ENCODE measurements at regions not wholly inside any gene's neighbourhood (a gene's known extent, or its start where the extent isn't known, plus 50 kb on each side); places are given as distances from the start of the nearest gene placed in this dataset.

DNA sequence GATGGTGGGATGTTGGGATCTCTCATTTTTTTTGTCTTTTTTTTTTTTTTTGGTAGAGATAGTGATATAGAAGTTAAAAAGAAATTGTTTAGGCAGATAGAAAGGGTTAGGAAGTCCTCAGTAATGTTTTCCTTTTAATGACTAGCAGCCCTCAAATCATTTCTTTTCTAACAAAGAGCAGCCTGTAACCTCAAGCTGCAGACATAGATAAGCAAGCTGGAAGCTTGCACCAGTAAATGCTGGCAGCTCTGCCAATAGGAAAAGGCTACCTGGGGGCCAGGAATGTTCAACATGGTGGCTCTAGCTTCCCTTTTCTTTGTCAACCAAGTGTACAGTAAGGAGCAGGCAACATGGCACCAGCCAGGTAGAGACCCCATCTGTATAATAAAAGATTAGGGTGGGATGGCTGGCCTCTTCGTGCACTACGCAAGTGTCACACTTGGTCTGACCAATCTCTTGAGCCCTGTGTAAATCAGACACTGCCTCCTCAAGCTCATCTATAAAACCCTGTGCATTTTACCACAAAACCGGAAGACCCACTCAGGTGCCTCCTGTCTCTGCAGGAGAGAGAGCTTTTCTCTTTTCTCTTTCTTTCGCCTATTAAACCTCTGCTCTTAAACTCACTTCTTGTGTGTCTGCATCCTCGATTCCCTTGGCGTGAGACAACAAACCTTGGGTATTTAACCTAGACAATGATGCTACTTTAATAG, 212.9 kb downstream of the SNX10 start:
- no peak overlapping the region for H2AK5ac ChIP-seq (ENCODE audit: low read depth, low read length)
- H2BK12ac ChIP-seq (ENCODE audit: low read depth, low read length): no peak overlapping the region
- ChIA-PET CTCF (ENCODE audit: partially characterized antibody) (interaction anchor here (0.7 to 3.7 kb wide), 9 partner anchors 9 to 179 kb away, joined by 3 to 12 read pairs (median 6); no protein-coding TSS in a partner anchor), POLR2A (ENCODE audit: partially characterized antibody) (no interaction called here)
- no peak overlapping the region for H3K4me3 ChIP-seq (ENCODE audit: extremely low read depth in 1 of 4, insufficient read depth in 2 of 4, low read depth in 3 of 4, low read length in 4 of 4)
- no peak overlapping the region for H3K27ac ChIP-seq (ENCODE audit: low read depth, low read length)
- no peak overlapping the region for H4K5ac ChIP-seq (ENCODE audit: insufficient read length, low read depth, low read length)
- no peak overlapping the region for H3K14ac ChIP-seq (ENCODE audit: insufficient read length)
- H4K20me1 ChIP-seq (replicated peaks in 1 of 2; ENCODE audit: control insufficient read depth in 1 of 2, insufficient read depth in 2 of 2, low read length in 2 of 2): no peaks in the 10 kb centered on the region
- H3K23ac ChIP-seq (ENCODE audit: insufficient read length): no peak overlapping the region
- H2BK15ac ChIP-seq (ENCODE audit: low read length): no peak overlapping the region
- H3K79me2 ChIP-seq (ENCODE audit: control insufficient read depth in 1 of 2, insufficient read depth in 2 of 2, low read length in 2 of 2): no peaks in the 10 kb centered on the region
- no peaks in the 10 kb centered on the region for H3K9me3 ChIP-seq (ENCODE audit: insufficient read depth in 2 of 2, low read depth in 1 of 2, low read length in 1 of 2)
- no peak overlapping the region for H4K8ac ChIP-seq (ENCODE audit: extremely low read depth, insufficient read depth, low read length)
- H3K4me1 ChIP-seq (replicated peaks in 1 of 4; ENCODE audit: control insufficient read depth in 3 of 4, insufficient read depth in 4 of 4, low read length in 3 of 4): peaks cover 0 to 8% (median 2%) of the 10 kb centered on the region in 4 experiments; a peak in 2 of 7 replicates
- no peak overlapping the region for H2BK20ac ChIP-seq (ENCODE audit: low read length)
- H3K79me1 ChIP-seq (ENCODE audit: low read depth, low read length): no peaks in the 10 kb centered on the region
- no peak overlapping the region for H3K4ac ChIP-seq (replicated peaks; ENCODE audit: insufficient read length, low read depth, low read length)
- DNase-seq (ENCODE audit: low read depth in 1 of 2, low spot score in 2 of 2): no peak
- H3K36me3 ChIP-seq (ENCODE audit: control insufficient read depth in 2 of 4, insufficient read depth in 4 of 4, low read length in 3 of 4): no peaks in the 10 kb centered on the region
- FAIRE-seq: no peak
- no peak overlapping the region for H2BK120ac ChIP-seq (replicated peaks; ENCODE audit: low read depth, low read length)
- H4K91ac ChIP-seq (replicated peaks; ENCODE audit: insufficient read length, low read length): no peak overlapping the region
- no peak overlapping the region for H3K4me2 ChIP-seq (ENCODE audit: insufficient read depth in 1 of 2, low read depth in 2 of 2, low read length in 2 of 2)
- no peaks in the 10 kb centered on the region for H3K23me2 ChIP-seq (ENCODE audit: low read depth, low read length)
- no peaks in the 10 kb centered on the region for H3K27me3 ChIP-seq (replicated peaks in 1 of 4; ENCODE audit: control insufficient read depth in 3 of 4, extremely low read depth in 1 of 4, insufficient read depth in 3 of 4, low read length in 3 of 4)
- H3K18ac ChIP-seq (ENCODE audit: extremely low read depth, low read length): no peak overlapping the region
- no peak overlapping the region for H2AFZ ChIP-seq (ENCODE audit: low read length)
- no peak overlapping the region for H3K56ac ChIP-seq (replicated peaks; ENCODE audit: insufficient read length, low read depth, low read length)
- no peak overlapping the region for H2BK5ac ChIP-seq (ENCODE audit: low read depth, low read length)
- H3K9ac ChIP-seq (replicated peaks in 1 of 4; ENCODE audit: extremely low read depth in 1 of 4, low read depth in 3 of 4, low read length in 3 of 4): no peak overlapping the region
- 91% methylated on average over 6 of the region's 6 CpGs; no CpG with 5 or more reads in 1 of the 2 experiments for WGBS, 2 experiments (ENCODE audit: extremely low coverage in 1 of 2, insufficient coverage in 1 of 2, insufficient read length in 1 of 2, insufficient replicate concordance in 2 of 2, low coverage in 1 of 2, low lambda C conversion rate in 2 of 2, missing lambda C conversion rate in 1 of 2)
- TF ChIP-seq, protein P1, sequence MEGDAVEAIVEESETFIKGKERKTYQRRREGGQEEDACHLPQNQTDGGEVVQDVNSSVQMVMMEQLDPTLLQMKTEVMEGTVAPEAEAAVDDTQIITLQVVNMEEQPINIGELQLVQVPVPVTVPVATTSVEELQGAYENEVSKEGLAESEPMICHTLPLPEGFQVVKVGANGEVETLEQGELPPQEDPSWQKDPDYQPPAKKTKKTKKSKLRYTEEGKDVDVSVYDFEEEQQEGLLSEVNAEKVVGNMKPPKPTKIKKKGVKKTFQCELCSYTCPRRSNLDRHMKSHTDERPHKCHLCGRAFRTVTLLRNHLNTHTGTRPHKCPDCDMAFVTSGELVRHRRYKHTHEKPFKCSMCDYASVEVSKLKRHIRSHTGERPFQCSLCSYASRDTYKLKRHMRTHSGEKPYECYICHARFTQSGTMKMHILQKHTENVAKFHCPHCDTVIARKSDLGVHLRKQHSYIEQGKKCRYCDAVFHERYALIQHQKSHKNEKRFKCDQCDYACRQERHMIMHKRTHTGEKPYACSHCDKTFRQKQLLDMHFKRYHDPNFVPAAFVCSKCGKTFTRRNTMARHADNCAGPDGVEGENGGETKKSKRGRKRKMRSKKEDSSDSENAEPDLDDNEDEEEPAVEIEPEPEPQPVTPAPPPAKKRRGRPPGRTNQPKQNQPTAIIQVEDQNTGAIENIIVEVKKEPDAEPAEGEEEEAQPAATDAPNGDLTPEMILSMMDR (IDR thresholded peaks at IDR 0.05; ENCODE audit: control extremely low read depth in 1 of 3, insufficient read depth in 1 of 3, low read depth in 1 of 3, low read length in 3 of 3): no peak
- no peak for TF ChIP-seq NRF1 (IDR thresholded peaks at IDR 0.05; ENCODE audit: low read depth, low read length)
- TF ChIP-seq BACH1 (IDR thresholded peaks at IDR 0.05; ENCODE audit: low read length): no peak
- no peak for TF ChIP-seq NANOG (IDR thresholded peaks at IDR 0.05; ENCODE audit: insufficient read depth, low read depth, low read length, poor library complexity, severe bottlenecking)
- no peak for TF ChIP-seq TCF12 (IDR thresholded peaks at IDR 0.05; ENCODE audit: low read depth, low read length)
- no peak for TF ChIP-seq BCL11A (IDR thresholded peaks at IDR 0.05; ENCODE audit: low read depth in 2 of 2, low read length in 2 of 2)
- TF ChIP-seq RBBP5 (IDR thresholded peaks at IDR 0.05; ENCODE audit: borderline replicate concordance, low read depth, low read length): no peak
- TF ChIP-seq SIN3A (conservative IDR thresholded peaks at IDR 0.05 in 1 of 2, IDR thresholded peaks at IDR 0.05 in 1 of 2; ENCODE audit: low read depth in 1 of 2, low read length in 2 of 2): no peak
- TF ChIP-seq HDAC2 (IDR thresholded peaks at IDR 0.05; ENCODE audit: borderline replicate concordance in 1 of 2, low read depth in 2 of 2, low read length in 2 of 2): no peak
- TF ChIP-seq CTBP2 (IDR thresholded peaks at IDR 0.05; ENCODE audit: borderline replicate concordance, insufficient read depth, insufficient read length, low read length): no peak
